HEK293 (cell line): ENCODE measurements at regions not wholly inside any gene's neighbourhood (a gene's known extent, or its start where the extent isn't known, plus 50 kb on each side); places are given as distances from the start of the nearest gene placed in this dataset.

ENCODE experiments used
- ZBTB1 ChIP-seq: fragments of 450-650 bp; formaldehyde crosslinking; IDR thresholded peaks from 2 replicates; pipeline ENCODE4 v1.5.1; 2016; ENCODE audit warnings: missing biosample characterization, missing genetic modification characterization
- TF ChIP-seq, protein P1 (sequence below): fragments of 450-650 bp; formaldehyde crosslinking; IDR thresholded peaks from 2 replicates; pipeline ENCODE4 v1.5.1; 2016; ENCODE audit warnings: missing biosample characterization, missing genetic modification characterization

DNA sequence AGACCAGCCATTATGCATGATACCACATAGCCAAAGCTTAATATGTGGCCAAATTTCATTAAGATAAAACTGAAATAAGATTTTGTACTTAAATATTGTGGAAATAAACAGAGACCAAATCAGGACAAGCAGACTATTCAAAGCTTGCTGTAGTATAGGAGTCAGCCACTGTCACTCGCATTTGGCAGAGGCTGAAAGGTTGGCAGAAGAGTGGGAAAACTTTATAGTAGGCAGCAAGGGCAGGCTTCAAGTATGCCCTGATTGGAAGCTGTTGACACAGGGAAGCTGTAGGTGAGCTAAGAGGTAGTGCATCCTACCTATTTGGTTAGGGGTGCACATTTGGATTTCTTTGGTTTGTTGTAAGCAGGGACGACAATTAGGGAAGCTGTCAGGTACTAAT lies 202.5 kb upstream of the PDZRN3 start:
- no peak for TF ChIP-seq ZBTB1 (tag by site-specific recombination)
- TF ChIP-seq, protein P1, sequence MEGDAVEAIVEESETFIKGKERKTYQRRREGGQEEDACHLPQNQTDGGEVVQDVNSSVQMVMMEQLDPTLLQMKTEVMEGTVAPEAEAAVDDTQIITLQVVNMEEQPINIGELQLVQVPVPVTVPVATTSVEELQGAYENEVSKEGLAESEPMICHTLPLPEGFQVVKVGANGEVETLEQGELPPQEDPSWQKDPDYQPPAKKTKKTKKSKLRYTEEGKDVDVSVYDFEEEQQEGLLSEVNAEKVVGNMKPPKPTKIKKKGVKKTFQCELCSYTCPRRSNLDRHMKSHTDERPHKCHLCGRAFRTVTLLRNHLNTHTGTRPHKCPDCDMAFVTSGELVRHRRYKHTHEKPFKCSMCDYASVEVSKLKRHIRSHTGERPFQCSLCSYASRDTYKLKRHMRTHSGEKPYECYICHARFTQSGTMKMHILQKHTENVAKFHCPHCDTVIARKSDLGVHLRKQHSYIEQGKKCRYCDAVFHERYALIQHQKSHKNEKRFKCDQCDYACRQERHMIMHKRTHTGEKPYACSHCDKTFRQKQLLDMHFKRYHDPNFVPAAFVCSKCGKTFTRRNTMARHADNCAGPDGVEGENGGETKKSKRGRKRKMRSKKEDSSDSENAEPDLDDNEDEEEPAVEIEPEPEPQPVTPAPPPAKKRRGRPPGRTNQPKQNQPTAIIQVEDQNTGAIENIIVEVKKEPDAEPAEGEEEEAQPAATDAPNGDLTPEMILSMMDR (tag by site-specific recombination), result no peak
